AG04449 (cell line): ENCODE measurements at regions not wholly inside any gene's neighbourhood (a gene's known extent, or its start where the extent isn't known, plus 50 kb on each side); places are given as distances from the start of the nearest gene placed in this dataset.

ENCODE experiments used
- CTCF ChIA-PET: fragments of 350-600 bp; formaldehyde crosslinking; extraction: SDS; loops from one replicate; lab custom pipeline; 2021; ENCODE audit warnings: antibody characterized with exemption; lab: Yijun Ruan, JAX
- POLR2A ChIA-PET: fragments of 400-600, 350-600 bp; formaldehyde crosslinking; extraction: SDS; loops from one replicate; lab custom pipeline; 2020; ENCODE audit warnings: antibody characterized with exemption, inconsistent platforms; lab: Yijun Ruan, JAX
- DNase-seq: peaks from one replicate; pipeline ENCODE4 v3.0.0-alpha.2; 2010; ENCODE audit warnings: low read depth, low spot score
- H3K4me3 ChIP-seq: 2 replicates; pipeline ENCODE4 v1.5.1; 2011; ENCODE audit warnings: low read depth, mild to moderate bottlenecking, control low read depth, low read length
- TF ChIP-seq, protein P1 (sequence below): IDR thresholded peaks from one replicate; pipeline ENCODE4 v1.5.1; 2011; ENCODE audit warnings: mild to moderate bottlenecking, moderate library complexity, low read length, control low read depth, inconsistent platforms; ENCODE audit not compliant: insufficient read depth; ENCODE audit errors: missing control alignments

DNA sequence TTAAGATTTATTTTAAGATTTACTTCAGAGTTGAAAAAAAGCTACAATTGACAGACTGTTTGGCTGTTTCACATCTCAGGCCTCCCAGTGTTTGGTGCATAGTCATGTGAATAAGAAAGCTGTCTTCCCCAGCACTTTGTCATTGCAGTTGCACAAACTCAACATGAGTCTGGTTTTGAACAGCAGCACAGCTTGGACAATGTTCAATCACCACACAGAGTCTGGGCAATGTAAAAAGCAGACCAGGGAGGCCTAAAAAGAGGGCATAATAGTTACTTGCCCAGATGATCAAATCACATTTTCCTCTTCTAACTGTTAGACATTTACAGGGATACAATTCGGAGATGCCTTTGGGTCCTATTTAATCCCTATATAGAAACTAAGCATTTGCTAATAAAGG, 1055.0 kb downstream of the RPA4 start:
- POLR2A ChIA-PET, result no interaction called here
- CTCF ChIA-PET, result no interaction called here
- no peak overlapping the region for H3K4me3 ChIP-seq
- DNase-seq, result no peak
- TF ChIP-seq, protein P1, sequence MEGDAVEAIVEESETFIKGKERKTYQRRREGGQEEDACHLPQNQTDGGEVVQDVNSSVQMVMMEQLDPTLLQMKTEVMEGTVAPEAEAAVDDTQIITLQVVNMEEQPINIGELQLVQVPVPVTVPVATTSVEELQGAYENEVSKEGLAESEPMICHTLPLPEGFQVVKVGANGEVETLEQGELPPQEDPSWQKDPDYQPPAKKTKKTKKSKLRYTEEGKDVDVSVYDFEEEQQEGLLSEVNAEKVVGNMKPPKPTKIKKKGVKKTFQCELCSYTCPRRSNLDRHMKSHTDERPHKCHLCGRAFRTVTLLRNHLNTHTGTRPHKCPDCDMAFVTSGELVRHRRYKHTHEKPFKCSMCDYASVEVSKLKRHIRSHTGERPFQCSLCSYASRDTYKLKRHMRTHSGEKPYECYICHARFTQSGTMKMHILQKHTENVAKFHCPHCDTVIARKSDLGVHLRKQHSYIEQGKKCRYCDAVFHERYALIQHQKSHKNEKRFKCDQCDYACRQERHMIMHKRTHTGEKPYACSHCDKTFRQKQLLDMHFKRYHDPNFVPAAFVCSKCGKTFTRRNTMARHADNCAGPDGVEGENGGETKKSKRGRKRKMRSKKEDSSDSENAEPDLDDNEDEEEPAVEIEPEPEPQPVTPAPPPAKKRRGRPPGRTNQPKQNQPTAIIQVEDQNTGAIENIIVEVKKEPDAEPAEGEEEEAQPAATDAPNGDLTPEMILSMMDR, result no peak

- no peak for DNase-seq
- H3K4me3 ChIP-seq, result no peak overlapping the region
- TF ChIP-seq, protein P1, result no peak
- POLR2A ChIA-PET, result no interaction called here
- CTCF ChIA-PET, result no interaction called here
Observed at GRCh38 chrX:97968376-97969163, 1084.9 kb downstream of the RPA4 start.

GRCh38 chrX:97984641-97985040, 1100.9 kb downstream of the RPA4 start:
- ChIA-PET POLR2A (no interaction called here), CTCF (no interaction called here)
- TF ChIP-seq, protein P1, result no peak
- H3K4me3 ChIP-seq, result no peak overlapping the region
- no peak for DNase-seq

GRCh38 chrX:97985096-97985495, 1101.4 kb downstream of the RPA4 start:
- DNase-seq, result no peak
- POLR2A ChIA-PET, result no interaction called here
- TF ChIP-seq, protein P1, result no peak
- CTCF ChIA-PET, result no interaction called here
- no peak overlapping the region for H3K4me3 ChIP-seq

- CTCF ChIA-PET, result no interaction called here
- no peak for DNase-seq
- no peak overlapping the region for H3K4me3 ChIP-seq
- TF ChIP-seq, protein P1, result no peak
- POLR2A ChIA-PET, result no interaction called here
Observed at GRCh38 chrX:97987979-97988378, 1104.3 kb downstream of the RPA4 start.

- H3K4me3 ChIP-seq, result no peak overlapping the region
- CTCF ChIA-PET, result no interaction called here
- TF ChIP-seq, protein P1, result no peak
- POLR2A ChIA-PET, result no interaction called here
- DNase-seq, result no peak
Observed at GRCh38 chrX:97995834-97996233, 1112.1 kb downstream of the RPA4 start.
